ENCODE measurements at regions not wholly inside any gene's neighbourhood (a gene's known extent, or its start where the extent isn't known, plus 50 kb on each side); places are given as distances from the start of the nearest gene placed in this dataset.

DNA sequence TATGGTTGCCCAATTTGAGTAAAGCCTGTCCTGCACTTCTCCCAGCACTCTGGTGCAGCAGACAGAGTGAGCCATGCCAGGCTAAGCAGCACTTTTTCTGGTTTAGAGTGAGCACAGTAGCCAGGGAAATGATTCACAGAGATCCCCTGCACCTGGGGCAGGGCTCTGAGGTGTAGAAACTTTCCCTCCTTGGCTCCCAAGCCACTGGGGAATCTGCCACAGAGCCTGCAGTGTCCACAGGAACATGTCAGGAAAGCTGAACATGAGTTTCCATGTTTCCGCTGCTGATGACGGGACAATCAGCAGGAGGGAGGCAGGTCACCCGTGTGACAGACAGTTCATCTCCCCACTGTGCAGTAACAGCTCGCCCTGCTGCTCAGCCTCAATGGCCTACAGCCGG is 429.9 kb upstream of the B3GAT1 start:
- TF ChIP-seq, protein P1, sequence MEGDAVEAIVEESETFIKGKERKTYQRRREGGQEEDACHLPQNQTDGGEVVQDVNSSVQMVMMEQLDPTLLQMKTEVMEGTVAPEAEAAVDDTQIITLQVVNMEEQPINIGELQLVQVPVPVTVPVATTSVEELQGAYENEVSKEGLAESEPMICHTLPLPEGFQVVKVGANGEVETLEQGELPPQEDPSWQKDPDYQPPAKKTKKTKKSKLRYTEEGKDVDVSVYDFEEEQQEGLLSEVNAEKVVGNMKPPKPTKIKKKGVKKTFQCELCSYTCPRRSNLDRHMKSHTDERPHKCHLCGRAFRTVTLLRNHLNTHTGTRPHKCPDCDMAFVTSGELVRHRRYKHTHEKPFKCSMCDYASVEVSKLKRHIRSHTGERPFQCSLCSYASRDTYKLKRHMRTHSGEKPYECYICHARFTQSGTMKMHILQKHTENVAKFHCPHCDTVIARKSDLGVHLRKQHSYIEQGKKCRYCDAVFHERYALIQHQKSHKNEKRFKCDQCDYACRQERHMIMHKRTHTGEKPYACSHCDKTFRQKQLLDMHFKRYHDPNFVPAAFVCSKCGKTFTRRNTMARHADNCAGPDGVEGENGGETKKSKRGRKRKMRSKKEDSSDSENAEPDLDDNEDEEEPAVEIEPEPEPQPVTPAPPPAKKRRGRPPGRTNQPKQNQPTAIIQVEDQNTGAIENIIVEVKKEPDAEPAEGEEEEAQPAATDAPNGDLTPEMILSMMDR (IDR thresholded peaks at IDR 0.05) = no peak
- no peak for TF ChIP-seq POLR2A (IDR thresholded peaks at IDR 0.05)

Measured in adrenal gland (tissue), 5 donors.